RKO (cell line): ENCODE measurements at regions not wholly inside any gene's neighbourhood (a gene's known extent, or its start where the extent isn't known, plus 50 kb on each side); places are given as distances from the start of the nearest gene placed in this dataset.
"Not testable (repeated sequence)": the region's sequence is repeated elsewhere in the genome, so short reads cannot be mapped to it uniquely, and the experiment has no call there.

ENCODE experiments used
- DNase-seq: peaks from one replicate; pipeline ENCODE4 v3.0.0-alpha.2; 2016; ENCODE audit warnings: low spot score

DNA sequence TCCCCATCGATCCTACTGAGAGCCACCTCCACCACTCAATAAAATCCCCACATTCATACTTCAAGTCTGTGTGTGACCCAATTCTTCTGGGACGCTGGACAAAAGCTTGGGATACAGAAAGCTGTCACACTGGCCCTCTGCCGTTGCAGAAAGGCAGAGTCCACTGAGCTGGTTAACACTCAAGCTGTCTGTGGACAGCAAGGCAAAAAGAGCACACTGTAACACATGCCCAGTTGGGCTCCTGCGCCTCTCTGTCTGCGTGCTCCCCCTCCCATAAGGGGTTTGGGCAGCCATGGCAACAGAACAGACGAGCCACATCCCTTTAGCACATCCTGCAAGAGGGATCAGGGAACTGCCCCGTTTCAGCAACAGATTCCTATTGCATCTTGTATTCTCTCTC is 106.9 kb upstream of the RGPD4 start:
- no peak for DNase-seq

DNA sequence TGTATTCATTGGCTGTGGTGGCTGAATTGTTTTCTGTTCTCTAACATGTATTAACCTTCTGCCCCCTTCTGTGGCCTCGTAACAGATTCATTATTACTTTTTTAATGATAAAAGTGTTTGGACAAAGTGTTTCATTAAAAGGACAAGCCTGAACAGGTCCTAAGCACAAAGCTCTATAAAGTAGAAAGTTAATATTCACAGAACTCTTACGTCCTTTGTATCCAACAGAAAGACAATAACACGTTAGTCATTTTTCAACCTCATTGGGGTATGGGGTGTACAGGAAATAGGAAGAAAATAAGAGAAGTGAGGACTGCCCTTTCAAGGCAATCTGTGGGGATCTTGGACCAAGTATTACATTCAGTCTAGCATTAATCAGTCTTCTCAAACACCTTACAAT is 105.5 kb upstream of the RGPD4 start:
- DNase-seq: no peak

DNA sequence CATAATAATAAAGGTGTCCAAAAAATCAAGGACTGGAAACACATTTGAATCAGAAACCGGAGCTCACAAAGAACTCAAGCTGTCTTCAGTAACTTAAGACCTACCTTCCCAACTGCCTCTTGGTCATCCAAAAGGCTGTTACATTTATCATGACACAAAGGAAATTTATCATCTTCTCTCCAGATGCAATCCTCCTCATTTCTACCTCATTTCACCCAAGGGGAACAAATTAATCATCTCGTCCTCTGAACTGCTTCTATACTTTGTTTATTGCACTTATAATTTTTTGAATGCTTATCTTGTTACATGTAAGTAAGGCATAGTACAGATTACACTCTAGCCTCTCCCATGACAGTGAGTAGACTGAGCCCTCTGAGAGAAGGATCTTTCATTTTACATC is 105.1 kb upstream of the RGPD4 start:
- DNase-seq: no peak

DNA sequence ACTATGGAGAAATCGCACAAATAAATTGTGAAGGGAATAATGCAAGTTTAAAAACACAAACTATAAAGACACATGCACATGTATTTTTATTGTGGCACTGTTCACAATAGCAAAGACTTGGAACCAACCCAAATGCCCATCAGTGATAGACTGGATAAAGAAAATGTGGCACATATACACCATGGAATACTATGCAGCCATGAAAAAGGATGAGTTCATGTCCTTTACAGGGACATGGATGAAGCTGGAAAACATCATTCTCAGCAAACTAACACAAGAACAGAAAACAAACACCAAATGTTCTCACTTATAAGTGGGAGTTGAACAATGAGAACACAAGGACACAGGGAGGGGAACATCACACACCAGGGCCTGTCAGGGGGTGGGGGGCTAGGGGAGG is 100.9 kb upstream of the RGPD4 start:
- DNase-seq: not testable (repeated sequence)

DNA sequence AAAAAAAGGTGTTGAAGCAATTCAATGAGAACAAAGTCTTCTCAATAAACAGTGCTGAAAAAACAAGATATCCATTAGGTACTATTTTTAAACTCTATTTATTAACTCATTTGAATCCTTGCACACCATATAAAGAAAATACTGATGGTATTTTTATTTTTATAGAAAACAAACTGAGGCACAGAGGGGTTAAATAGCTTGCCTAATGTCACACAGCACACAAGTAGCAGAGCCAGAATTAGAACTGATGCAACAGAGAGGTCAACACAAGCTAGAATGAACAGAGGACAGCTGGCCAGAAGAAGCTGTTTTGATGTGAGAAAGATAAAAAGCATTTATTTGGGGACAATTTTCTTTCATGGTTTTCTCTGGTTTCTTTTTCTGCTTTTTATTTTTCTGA is 99.4 kb upstream of the RGPD4 start:
- no peak for DNase-seq

DNA sequence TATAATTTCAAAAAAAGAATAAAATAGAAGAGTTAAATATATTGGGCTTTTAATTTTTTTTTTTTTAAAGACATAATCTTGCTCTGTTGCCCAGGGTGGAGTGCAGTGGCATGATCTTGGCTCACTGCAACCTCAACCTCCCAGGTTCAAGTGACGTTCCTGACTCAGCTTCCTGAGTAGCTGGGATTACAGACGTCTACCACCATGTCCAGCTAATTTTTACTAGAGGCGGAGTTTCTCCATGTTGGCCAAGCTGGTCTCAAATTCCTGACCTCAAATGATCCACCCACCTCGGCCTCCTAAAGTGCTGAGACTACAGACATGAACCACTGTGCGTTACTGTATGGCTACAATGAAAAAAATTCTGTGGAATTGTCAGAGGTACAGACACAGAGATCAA is 98.1 kb upstream of the RGPD4 start:
- no peak for DNase-seq

DNA sequence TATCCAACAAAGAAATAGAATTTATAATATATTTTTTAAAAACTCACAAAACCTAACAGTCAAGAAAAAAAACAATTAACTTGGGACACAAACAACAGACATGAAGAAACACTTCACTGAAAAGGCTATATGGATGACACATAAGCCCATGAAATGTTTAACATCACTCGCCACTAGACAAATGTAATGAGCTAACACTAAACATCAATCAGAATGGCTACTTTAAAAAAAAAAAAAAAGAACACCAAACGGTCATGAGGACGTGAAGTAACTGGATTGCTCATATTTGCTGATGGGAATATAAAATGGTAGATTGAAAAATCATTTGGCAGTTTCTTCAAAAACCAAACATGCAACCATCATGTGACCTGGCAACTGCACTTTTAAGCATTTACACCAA is 97.3 kb upstream of the RGPD4 start:
- no peak for DNase-seq

DNA sequence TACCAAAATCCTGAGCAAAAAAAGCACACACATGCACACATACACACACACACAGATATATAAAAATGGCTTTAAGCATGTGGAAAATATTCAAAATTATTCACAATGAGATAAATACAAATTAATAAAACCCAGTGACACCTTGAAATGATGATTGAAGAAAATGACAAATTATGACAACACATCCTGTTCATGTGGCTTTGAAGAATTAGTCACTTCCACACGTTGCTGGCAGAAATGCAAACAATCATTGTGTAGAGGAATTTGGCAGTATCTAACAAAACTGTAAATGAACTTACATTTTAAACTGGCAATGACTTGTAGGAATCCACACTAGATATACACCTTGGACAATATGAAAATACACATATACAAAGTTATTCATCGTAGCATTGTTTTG is 95.8 kb upstream of the RGPD4 start:
- peak; percentile 76 for DNase-seq

DNA sequence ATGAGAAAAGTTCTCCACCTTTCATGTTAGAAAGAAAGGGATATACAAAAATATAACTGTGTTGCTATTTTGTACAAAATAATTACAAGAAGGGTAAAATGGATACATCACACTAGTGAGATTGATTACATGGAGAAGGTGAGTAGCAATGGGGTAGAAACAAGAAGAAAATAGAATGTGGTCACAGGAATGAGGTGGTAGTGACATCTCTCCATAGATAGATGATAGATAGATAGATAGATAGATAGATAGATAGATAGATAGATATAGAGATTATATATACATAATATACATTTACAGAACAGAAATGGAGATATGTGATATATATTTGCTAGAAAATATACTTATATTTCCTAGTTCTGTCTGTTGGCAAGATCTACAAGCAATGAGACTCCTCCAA is 95.3 kb upstream of the RGPD4 start:
- DNase-seq: no peak

DNA sequence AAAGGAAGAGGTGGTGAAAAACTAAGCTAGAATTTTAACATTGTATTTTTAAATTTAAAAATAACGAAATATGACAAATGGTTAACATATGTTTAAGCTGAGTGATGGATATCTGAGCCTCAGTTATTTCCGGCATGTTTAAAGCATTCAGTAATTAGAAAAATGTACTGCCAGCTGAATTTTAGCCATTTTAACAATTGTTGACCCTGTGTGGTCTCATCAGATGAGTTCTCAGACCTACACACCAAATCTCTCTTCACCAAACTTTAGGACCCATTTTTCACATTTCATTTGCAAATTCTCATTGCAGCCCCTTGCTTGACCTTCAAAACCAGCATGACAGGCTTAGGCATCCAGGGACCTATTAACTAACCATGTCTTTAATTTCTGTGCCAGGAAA is 91.5 kb upstream of the RGPD4 start:
- no peak for DNase-seq

DNA sequence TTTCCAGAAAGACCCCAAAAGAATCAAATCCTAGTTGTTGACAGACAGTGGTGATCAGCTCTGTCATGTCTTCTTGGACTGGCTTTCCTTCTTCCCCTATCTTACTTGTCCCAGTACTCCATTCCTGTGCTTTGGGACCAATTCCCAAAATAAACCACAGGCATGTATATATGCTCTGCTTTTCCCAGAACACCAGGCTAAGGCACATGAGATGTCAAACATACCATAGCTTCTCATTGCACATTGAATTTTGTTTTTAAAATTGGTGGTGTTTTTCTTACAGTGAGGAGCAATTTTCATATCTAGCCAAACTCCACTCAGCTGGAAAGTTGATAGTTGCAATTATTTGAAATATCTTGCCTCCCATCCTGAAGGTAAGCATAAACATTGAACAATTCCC is 88.9 kb upstream of the RGPD4 start:
- DNase-seq: no peak

DNA sequence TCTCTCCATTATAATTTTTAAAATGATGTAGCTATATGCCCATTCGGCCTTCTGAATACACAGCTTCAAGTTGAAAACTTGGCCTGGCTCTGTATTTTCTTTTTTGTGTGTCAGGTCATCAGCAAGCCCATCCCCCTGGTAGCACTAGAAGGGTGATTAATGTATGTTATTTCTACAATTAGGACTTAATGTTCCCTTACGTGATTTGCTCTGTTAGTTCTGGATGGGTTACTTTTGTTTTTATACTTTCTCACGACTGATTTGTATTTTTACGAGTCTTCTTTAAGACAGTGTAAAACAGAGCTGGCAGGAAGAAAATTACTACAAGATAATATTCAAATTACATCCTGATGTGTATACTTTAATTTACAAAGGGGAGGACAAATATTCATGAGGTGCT is 88.4 kb upstream of the RGPD4 start:
- DNase-seq: no peak

DNA sequence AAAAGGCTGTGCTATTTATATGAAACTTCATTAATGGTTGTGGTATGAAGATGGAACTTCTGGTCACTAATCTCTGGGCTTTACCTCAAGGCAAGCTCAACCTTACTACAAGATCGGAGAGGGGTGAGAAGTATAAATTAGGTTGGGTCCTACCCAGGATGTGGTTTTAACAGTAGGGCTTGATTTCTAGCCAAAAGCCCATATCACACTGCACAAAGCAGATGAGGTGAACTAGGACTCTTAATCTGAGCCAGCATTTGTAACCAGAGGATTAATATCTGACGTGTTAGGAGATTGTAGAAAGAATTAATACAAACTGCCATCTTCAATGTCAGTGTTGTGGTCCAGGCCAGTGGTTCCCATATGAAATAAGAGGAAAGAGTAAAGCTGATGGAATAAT is 86.4 kb upstream of the RGPD4 start:
- no peak for DNase-seq

DNA sequence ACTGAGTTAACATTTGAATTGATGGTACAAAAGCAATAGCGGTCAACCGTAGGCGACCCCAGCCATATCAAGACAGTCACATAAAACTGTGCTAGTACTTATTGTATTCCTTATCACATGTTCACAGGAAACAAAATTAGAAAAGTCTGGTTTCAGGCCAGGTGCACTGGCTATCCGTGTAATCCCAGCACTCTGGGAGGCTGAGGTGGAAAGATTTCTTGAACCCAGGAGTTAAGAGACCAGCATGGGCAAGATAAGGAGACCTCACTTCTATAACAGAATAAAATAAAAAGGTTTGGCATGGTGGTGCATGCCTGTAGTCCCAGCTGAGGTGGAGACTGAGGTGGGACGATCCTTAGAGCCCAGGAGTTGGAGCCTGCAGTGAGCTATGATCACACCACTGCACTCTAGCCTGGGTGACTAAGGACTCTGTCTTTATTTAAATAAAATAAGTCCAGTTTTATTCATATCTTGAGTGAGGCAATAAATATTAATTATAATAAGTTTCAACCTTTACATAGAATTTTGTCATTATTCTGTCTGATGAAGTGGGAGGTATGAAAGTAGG is 84.1 kb upstream of the RGPD4 start:
- DNase-seq: no peak

DNA sequence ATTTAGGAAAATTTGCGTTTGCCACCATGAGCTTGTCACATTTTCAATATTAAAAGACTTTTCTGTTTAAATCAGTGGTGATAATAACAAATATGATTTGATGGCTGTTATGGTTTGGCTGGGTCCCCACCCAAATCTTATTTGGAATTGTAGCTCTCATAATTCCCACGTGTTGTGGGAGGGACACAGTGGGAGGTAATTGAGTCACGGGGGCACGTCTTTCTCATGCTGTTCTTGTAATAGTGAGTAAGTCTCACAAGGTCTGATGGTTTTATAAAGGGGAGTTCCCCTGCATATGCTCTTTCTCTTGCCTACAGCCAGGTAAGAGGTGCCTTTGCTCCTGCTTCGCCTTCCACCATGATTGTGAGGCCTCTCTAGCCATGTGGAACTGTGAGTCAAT is 83.4 kb upstream of the RGPD4 start:
- no peak for DNase-seq

DNA sequence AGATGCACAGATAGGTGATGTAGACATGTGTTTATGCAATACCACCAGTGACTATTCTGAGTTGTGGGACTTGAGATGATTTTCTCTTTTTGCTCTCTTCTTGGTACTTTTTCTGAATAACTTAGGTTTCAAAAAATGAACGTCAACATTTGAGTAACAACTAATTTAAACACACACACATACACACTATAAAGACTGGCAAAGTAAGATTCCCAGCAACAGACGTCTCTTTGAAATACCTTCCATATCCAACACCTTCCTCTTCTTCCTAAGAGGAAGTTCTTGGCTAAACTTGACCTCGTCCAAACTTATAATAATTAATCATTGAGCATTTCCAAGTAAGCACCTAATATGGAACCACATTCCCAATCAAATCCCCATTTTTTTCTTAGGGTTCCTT is 81.6 kb upstream of the RGPD4 start:
- DNase-seq: no peak

DNA sequence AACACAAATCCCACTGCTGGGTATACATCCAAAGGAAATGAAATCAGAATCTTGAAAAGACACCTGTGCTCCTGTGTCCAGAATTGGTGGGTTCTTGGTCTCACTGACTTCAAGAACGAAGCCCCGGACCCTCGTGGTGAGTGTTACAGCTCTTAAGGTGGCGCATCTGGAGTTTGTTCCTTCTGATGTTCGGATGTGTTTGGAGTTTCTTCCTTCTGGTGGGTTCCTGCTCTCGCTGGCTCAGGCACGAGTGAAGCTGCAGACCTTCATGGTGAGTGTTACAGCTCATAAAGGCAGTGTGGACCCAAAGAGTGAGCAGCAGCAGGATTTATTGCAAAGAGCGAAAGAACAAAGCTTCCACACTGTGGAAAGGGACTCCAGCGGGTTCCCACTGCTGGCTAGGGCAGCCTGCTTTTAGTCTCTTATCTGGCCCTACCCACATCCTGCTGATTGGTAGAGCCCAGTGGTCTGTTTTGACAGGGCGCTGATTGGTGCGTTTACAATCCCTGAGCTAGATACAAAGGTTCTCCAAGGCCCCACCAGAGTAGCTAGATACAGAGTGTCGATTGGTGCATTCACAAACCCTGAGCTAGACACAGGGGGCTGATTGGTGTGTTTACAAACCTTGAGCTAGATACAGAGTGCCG is 80.0 kb upstream of the RGPD4 start:
- DNase-seq: not testable (repeated sequence)

DNA sequence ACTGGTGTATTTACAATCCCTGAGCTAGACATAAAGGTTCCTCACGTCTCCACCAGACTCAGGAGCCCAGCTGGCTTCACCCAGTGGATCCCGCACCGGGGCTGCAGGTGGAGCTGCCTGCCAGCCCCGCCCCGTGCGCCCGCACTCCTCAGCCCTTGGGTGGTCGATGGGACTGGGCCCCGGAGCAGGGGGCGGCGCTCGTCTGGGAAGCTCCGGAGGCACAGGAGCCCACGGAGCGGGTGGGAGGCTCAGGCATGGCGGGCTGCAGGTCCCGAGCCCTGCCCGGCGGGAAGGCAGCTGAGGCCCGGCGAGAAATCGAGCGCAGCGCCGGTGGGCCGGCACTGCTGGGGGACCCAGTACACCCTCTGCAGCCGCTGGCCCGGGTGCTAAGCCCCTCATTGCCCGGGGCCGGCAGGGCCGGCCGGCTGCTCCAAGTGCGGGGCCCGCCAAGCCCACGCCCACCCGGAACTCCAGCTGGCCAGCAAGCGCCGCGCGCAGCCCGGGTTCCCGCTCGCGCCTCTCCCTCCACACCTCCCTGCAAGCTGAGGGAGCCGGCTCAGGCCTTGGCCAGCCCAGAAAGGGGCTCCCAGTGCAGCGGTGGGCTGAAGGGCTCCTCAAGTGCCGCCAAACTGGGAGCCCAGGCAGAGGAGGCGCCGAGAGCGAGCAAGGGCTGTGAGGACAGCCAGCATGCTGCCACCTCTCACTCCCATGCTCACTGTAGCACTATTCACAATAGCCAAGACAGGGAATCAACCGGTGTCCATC is 79.3 kb upstream of the RGPD4 start:
- not testable (repeated sequence) for DNase-seq

DNA sequence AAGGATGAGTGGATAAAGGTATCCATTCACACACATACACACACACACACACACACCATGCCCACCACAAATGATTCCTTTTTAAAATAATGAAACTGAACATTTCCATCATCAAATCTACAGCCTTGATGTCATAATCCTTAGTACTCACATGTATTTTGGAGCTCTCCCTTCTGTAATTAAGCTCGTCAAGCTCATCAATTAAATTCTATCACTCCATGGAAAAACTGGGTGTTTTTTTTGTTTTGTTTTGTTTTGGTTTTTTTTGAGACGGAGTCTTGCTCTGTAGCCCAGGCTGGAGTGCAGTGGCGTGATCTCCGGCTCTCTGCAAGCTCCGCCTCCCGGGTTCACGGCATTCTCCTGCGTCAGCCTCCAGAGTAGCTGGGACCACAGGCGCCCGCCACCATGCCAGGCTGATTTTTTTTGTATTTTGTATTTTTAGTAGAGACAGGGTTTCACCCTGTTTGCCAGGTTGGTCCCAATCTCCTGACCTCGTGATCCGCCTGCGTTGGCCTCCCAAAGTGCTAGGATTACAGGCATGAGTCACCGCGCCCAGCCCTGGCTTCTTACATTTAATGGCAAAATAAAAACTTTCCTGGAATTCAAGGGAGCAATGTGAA is 78.6 kb upstream of the RGPD4 start:
- no peak for DNase-seq

DNA sequence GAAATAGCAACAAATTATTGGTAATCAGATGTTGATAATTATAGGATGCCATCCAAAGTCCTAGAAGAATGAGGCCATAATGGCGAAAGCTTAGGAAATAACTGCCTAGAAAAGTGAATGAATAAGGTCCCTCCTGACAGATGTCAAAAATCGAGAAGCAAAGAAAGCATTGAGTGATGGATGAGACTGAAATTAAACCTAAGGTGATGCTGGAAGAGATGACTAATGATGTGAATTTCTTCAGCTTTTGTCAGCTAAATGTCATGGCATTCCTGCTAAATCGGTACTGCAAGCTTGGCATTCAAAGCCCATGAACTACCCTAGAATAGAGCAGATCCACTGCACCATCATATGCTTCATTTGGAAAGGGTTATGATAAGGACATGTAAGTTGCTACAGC is 74.8 kb upstream of the RGPD4 start:
- no peak for DNase-seq

DNA sequence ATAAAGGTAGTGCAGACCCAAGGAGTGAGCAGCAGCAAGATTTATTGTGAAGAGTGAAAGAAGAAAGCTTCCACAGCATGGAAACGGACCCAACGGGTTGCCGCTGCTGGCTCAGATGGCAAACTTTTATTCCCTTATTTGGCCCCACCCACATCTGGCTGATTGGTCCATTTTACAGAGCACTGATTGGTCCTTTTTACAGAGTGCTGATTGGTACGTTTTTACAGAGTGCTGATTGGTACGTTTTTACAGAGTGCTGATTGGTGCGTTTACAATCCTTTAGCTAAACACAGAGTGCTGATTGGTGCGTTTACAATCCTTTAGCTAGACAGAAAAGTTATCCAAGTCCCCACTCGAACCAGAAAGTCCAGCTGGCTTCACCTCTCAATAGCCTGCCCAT is 72.9 kb upstream of the RGPD4 start:
- not testable (repeated sequence) for DNase-seq

DNA sequence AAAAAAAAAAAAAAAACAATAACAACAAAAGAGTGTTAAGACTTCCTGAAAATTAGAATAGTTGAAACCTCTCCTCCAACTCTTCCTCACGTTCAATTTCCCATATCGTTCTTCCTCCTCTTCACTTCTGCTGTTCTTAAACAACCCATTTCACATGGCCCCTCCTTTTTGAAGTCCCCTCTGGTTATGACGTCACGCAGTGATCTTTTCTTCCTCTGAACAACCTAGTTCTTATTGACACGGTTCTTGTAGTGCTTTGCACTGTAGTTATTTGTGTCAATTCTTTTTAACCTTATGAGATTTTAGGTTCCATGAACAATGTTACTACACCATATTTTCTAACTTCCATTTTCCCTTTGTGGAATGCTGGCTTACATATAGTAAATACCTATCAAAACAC is 69.5 kb upstream of the RGPD4 start:
- DNase-seq: no peak

DNA sequence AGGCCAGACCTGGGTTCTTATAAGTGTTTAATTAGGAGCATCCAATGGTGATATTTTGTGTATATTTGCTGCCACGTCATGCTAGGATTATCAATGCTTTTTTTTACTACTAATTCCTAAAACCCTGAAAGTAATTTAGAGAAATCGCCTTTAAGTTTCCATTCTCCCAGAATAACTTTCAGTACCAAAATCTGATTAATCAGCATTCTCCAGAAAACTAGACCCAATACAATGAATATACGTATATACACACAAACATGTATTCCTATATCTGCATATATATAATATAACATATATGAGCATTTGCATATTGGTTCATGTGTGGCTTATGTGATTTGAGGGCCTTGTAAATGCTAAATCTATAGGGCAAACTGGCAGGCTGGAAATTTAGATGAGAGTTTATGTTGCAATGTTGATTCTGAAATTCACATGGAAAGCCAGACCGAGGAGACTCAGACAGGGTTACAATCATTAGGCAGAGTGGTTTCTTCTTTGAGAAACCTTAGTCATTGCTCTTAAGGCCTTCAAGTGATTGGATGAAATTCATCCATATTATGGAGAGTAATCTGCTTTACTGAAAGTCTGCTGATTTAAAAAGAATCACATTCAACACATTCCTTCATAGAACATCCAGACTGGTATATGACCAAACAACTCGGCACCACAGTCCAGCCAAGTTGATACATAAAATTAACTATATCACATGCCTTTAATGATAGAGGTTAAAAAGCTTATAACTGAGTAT is 65.9 kb upstream of the RGPD4 start:
- DNase-seq: no peak
